Cardiac muscle cell (in vitro differentiated cells and primary cell): ENCODE measurements at regions not wholly inside any gene's neighbourhood (a gene's known extent, or its start where the extent isn't known, plus 50 kb on each side); places are given as distances from the start of the nearest gene placed in this dataset.
"Not testable (repeated sequence)": the region's sequence is repeated elsewhere in the genome, so short reads cannot be mapped to it uniquely, and the experiment has no call there.

Source experiments
- DNase-seq, 2 donors: peaks; one replicate each; pipeline versions ENCODE4 v3.0.0 to v3.0.0-alpha.2; 2010 to 2017; ENCODE audit warnings: low read depth in 1 of 2, low spot score in 1 of 2
- H3K27ac ChIP-seq: fragments of 200-600 bp; sonication (generic); 2 replicates; pipeline ENCODE4 v1.5.1; 2016
- H3K27me3 ChIP-seq: fragments of 200-600 bp; sonication (generic); 2 replicates; pipeline ENCODE4 v1.6.0; 2016; ENCODE audit warnings: control low read depth
- H3K36me3 ChIP-seq: fragments of 200-600 bp; sonication (generic); 2 replicates; pipeline ENCODE4 v1.5.1; 2016; ENCODE audit warnings: control low read depth
- H3K4me1 ChIP-seq: fragments of 200-600 bp; sonication (generic); 2 replicates; pipeline ENCODE4 v1.8.1; 2017; ENCODE audit warnings: low read depth, mild to moderate bottlenecking, mixed run types
- H3K4me3 ChIP-seq: fragments of 200-600 bp; sonication (generic); 2 replicates; pipeline ENCODE4 v1.5.1; 2016; ENCODE audit warnings: mild to moderate bottlenecking
- H3K9me3 ChIP-seq: fragments of 200-600 bp; sonication (generic); 2 replicates; pipeline ENCODE4 v1.5.1; 2017; ENCODE audit warnings: low read depth, mild to moderate bottlenecking, control low read depth
- CTCF ChIP-seq: IDR thresholded peaks from 2 replicates; pipeline ENCODE4 v1.5.1; 2012; ENCODE audit warnings: low read depth, mild to moderate bottlenecking, low read length

- Histone ChIP-seq H3K36me3 (no peaks in the 10 kb centered on the region), H3K4me1 (no peaks in the 10 kb centered on the region), H3K27ac (no peak overlapping the region), H3K4me3 (no peak overlapping the region), H3K9me3 (no peaks in the 10 kb centered on the region), H3K27me3 (no peaks in the 10 kb centered on the region)
- no peak for DNase-seq
- TF ChIP-seq CTCF, result no peak
Measured at GRCh38 chr20:29790510-29790909, 1467.0 kb upstream of the DEFB115 start.

- H3K9me3 ChIP-seq, H3K36me3 ChIP-seq, DNase-seq, H3K4me1 ChIP-seq, H3K4me3 ChIP-seq, H3K27ac ChIP-seq, H3K27me3 ChIP-seq: not testable (repeated sequence)
Measured at GRCh38 chr20:29831508-29831907, 1426.0 kb upstream of the DEFB115 start.

DNA sequence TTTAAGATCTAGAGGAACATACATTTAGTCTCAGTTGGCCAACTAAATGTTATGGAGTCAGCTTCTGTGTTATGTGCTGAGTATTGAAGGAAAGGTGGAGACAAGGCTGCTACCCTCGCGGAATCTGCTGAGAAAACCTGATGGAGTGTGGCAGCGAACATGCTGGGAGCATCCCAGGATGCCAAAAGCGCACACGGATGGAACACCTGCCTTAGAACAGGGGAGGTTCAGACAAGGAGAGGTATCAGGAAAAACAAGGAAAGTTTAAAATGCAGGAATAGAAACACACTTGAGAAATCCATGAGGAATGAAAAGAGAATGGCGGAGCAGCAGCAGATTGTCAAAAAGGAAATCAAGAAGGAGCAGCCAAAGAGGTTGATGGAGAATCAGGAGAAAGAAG, 1389.5 kb upstream of the DEFB115 start:
- not testable (repeated sequence) for DNase-seq, H3K4me1 ChIP-seq

DNA sequence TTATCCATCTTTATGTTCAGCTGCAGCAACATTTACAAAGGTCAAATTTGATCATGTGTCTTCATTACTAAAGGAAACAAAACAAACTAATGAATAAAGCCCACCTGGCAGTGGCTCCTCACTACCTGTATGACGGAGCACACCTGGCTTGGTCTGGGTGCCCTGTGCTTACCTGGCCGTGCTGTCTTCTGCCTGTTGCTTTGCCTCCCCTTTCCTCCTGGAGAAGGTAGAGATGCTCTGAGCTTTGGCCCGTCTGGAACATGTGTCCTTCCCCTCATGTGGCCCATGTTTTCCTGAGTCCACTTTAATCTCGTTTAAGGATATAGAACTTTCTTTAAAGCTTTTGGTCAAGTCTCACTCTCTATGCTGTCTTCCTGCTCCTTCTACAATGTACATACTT, 1388.8 kb upstream of the DEFB115 start:
- not testable (repeated sequence) for H3K27me3 ChIP-seq, H3K4me3 ChIP-seq, H3K27ac ChIP-seq, H3K4me1 ChIP-seq, DNase-seq, H3K36me3 ChIP-seq, H3K9me3 ChIP-seq

More for the DNA sequence above, 1389.5 kb upstream of the DEFB115 start:
- H3K36me3 ChIP-seq, H3K4me3 ChIP-seq, H3K27me3 ChIP-seq, H3K9me3 ChIP-seq, H3K27ac ChIP-seq: not testable (repeated sequence)

GRCh38 chr20:29871816-29872215, 1385.6 kb upstream of the DEFB115 start:
- not testable (repeated sequence) for H3K4me1 ChIP-seq, H3K9me3 ChIP-seq, H3K27ac ChIP-seq, H3K27me3 ChIP-seq, H3K4me3 ChIP-seq, H3K36me3 ChIP-seq, DNase-seq

- peak; percentile 23 to 65 for DNase-seq
- H3K4me1 ChIP-seq, result no peaks in the 10 kb centered on the region
- TF ChIP-seq CTCF, result no peak
- H3K36me3 ChIP-seq, result no peaks in the 10 kb centered on the region
- H3K27me3 ChIP-seq, result no peaks in the 10 kb centered on the region
- no peak overlapping the region for H3K4me3 ChIP-seq
- H3K27ac ChIP-seq, result no peak overlapping the region
- no peaks in the 10 kb centered on the region for H3K9me3 ChIP-seq
Measured at GRCh38 chr20:29873946-29874345, 1383.5 kb upstream of the DEFB115 start.

- no peak for TF ChIP-seq CTCF
- DNase-seq, result no peak
- Histone ChIP-seq H3K36me3 (no peaks in the 10 kb centered on the region), H3K27ac (no peak overlapping the region), H3K4me1 (no peaks in the 10 kb centered on the region), H3K27me3 (no peaks in the 10 kb centered on the region), H3K9me3 (no peaks in the 10 kb centered on the region), H3K4me3 (no peak overlapping the region)
Measured at GRCh38 chr20:29874476-29875202, 1382.8 kb upstream of the DEFB115 start.

- not testable (repeated sequence) for H3K27ac ChIP-seq, H3K4me1 ChIP-seq, H3K4me3 ChIP-seq, H3K36me3 ChIP-seq, H3K27me3 ChIP-seq, DNase-seq, H3K9me3 ChIP-seq
Measured at GRCh38 chr20:29875321-29876083, 1382.0 kb upstream of the DEFB115 start.

- H3K27ac ChIP-seq, DNase-seq, H3K4me1 ChIP-seq, H3K9me3 ChIP-seq, H3K36me3 ChIP-seq, H3K27me3 ChIP-seq, H3K4me3 ChIP-seq: not testable (repeated sequence)
Measured at GRCh38 chr20:29876084-29876910, 1381.2 kb upstream of the DEFB115 start.
